ENCODE measurements at regions not wholly inside any gene's neighbourhood (a gene's known extent, or its start where the extent isn't known, plus 50 kb on each side); places are given as distances from the start of the nearest gene placed in this dataset.

DNA sequence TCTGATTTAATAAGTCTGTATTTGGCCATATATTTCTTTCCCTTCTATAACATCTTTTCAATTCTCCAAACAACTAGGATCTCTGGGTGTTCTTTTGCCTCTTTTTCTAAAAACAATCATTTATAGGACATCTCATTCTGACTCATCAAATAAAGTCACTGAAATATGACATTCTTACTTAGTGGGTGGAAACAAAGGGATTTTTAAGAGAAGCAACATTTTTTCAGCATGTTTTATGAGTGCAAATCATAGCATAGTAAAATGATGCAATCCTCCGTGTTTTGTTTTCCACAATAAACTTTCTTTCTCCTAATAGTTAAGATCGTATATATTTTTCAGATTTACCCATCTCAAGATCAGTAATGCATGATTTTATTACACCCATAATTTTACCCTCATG is 179.8 kb downstream of the SPCS3 start:
- TF ChIP-seq BHLHE40 (IDR thresholded peaks at IDR 0.05; ENCODE audit: borderline replicate concordance) (no peak), NFRKB (IDR thresholded peaks at IDR 0.05) (no peak), ARNT (IDR thresholded peaks at IDR 0.05) (no peak), FOXA1 (IDR thresholded peaks at IDR 0.05) (no peak), SP1 (IDR thresholded peaks at IDR 0.05) (no peak), FOXM1 (IDR thresholded peaks at IDR 0.05; ENCODE audit: borderline replicate concordance) (no peak), ELF4 (IDR thresholded peaks at IDR 0.05) (no peak), SUZ12 (IDR thresholded peaks at IDR 0.05) (no peak)
- TF ChIP-seq, protein P1, sequence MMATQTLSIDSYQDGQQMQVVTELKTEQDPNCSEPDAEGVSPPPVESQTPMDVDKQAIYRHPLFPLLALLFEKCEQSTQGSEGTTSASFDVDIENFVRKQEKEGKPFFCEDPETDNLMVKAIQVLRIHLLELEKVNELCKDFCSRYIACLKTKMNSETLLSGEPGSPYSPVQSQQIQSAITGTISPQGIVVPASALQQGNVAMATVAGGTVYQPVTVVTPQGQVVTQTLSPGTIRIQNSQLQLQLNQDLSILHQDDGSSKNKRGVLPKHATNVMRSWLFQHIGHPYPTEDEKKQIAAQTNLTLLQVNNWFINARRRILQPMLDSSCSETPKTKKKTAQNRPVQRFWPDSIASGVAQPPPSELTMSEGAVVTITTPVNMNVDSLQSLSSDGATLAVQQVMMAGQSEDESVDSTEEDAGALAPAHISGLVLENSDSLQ (IDR thresholded peaks at IDR 0.05): no peak

Measured in HEK293T (cell line).